HG02981 (cell line): ENCODE measurements at regions not wholly inside any gene's neighbourhood (a gene's known extent, or its start where the extent isn't known, plus 50 kb on each side); places are given as distances from the start of the nearest gene placed in this dataset.

Source experiments
- ATAC-seq: cut with Tn5 transposase; IDR thresholded peaks from one replicate; pipeline ENCODE4 v1.9.1; 2021; ENCODE audit warnings: mild to moderate bottlenecking, moderate library complexity; ENCODE audit not compliant: unreplicated experiment

DNA sequence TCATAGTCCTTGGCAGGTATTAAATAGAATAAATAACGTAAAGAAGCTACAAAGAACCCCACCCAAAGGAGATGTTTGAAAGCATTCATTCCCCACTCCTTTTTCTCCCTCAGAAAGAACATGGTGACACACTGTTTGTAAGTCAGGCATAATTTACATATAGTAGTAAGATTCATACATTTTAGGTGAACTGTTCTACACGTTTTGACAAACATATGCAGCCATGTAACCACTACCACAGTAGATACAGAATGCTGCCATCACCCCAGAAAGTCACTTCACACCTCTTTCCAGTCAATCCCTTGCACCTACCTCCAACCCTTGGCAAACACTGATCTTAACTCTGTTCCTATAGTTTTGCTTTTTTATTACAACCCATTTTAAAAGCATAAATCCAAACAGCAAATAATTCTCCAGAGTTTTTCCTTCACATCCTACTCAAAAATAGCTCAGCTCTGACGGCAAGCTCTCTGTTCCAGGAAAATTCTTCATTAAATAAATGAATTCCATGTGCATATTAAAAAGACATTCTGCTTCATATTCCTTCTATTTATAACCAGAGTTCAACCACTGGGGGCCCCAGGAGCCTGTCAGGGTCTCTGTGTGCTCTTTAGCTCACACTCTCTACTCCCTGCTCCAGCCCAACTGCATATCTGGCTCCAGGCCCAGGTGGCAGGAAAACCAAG, 258.8 kb downstream of the PLPP3 start:
- no peak for ATAC-seq

DNA sequence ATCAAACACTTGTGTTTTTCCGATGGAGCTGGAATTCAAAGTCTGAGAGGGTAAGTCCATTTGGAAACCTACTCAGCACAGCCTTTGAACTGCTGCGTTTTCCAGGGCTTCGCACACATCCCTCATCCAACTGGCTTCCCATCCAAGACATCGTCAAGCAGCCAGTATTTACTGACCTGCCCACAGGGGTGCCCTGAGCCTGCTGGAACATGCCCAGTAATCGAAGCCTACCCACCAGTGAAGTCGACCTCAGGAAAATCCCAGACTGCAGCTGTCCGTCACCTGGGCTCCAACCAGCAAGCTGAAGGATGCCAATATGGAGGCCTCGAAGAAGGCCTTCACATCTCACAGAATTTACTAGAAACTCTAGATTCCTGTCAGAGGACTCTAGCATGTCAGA, 261.6 kb downstream of the PLPP3 start:
- ATAC-seq = no peak

DNA sequence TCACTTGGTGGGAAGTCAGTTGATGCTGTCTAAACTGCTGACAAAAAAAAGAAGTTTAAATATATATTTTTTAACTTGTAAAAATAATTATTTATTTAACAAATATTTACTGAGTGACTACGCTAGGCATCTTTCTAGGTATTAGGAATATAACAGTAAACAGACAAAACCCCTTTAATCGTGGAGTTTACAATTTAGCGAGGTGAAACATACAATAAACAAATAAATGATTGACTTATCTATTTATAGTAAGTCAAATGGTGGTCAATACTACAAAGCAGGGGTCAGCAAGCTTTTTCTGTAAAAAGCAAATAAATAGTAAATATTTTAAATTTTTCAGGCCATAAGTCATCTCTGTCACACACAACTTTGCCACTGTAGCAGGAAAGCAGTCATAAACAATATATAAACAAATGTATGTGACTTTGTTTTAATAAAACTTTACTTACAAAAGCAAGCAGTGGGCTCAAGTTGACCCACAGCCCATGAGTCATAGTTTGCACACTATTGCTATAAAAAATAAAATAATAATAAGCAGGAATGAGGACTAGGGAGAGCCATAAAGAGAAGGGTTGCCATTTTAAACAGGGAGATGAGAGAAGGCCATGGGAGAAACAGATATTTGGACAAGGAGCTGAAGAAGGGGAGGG, 263.9 kb downstream of the PLPP3 start:
- ATAC-seq = no peak

DNA sequence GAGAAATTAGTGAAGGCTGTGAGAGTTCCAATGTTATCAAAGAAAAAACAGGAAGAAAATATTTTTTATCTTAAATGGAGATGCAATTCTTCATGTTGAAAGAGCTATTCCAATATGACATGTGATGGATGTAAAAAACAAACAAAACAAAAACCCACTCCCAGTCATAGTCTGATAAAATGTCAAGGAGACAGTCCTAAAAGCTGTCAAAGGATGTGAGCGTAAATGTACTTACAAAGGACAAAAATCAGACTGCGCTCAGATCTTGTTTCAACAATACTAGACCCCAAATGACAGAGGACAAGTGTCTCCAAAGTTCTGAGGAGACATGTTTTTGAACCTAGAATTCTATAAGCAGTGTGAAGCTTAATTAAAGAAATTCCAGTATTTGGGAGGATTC, 265.8 kb downstream of the PLPP3 start:
- ATAC-seq = no peak

DNA sequence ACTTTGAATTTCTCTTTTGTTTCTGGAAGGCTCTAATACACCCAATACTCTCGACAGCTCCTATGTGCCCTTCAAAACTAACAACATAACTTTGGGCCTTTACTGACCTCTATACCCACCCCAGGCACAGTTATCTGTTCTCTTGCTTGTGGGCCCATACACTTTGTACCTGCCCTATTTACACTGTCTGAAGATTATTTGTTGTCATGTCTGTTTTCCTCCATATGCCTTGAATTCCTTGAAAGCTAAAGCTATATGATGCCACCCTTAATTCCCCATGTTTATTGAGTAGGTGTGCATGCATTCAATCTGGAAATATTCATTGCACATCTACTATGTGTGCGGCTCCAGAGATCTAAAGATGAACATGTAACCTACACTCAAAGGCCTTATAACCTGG, 267.6 kb downstream of the PLPP3 start:
- no peak for ATAC-seq

DNA sequence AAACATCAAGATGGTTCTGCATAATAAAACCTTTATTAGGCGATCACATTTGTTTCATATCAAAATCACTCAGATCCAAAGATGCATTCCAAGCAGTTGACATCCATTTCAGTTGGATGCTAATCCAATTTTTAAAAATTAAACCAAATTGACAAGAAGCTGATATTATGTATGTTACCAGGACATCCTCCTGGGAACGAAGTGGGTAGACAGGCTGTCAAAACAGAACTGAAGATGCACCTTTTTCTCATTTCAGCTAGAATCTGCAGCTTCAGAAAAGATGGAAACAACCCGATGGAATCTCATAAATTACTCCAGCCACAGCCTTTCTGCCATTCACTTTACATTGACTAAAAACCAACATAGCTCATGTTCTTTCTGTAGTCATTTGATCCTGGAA, 268.4 kb downstream of the PLPP3 start:
- no peak for ATAC-seq

DNA sequence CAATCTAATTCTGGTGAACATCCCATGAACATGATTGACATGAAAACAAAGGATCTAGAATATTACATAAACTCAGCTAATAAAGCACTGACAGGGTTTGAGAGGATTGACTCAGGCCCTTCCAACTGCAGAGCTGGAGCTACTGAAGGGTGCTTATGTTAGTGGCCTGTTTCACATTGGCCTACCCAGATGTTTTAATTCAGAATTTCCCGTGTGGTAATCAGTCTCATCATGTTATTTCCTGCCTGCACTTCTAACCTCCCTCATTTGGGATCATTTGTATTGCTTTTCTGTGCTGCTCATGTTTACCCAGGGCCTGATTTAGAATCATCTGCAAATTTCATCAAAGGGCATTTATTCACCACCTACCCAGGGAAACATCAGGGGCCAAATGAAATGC, 270.3 kb downstream of the PLPP3 start:
- no peak for ATAC-seq

DNA sequence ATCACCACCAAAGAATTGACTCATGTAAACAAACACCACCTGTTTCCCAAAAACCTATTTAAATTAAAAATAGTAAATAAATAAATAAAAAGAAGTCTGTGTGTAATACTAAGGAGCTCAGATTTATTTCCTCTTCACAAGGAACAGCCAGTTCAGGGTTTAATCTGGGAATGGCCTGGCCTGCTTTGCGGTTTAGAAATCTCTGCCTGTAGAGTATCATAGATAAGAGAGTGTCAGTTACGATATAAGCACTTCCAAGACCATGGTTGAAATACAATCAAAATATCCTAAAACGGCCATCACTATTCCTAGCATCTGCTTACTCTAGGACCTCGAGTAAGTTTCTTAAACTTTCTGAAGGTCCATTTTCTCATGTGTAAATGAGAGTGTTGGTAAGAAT, 274.4 kb downstream of the PLPP3 start:
- no peak for ATAC-seq

DNA sequence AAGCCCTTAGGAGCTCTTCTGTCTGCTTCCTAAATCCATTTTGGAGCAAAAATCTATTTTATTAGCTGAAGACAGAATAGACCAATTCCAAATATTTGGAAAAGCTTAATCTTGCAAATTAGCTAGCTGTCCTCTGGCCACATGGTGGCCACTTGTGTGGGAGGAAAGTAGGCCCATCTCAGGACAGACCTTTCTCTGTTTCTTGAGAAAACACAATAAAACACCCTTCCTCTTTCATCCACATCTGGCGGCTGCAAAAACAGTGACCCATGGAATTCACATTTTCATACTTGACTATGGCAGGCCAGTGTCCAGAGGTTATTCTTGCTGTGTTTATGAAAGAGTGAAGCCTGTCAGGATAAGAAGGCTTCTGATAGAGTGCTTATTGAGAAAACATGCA, 275.6 kb downstream of the PLPP3 start:
- ATAC-seq = no peak

DNA sequence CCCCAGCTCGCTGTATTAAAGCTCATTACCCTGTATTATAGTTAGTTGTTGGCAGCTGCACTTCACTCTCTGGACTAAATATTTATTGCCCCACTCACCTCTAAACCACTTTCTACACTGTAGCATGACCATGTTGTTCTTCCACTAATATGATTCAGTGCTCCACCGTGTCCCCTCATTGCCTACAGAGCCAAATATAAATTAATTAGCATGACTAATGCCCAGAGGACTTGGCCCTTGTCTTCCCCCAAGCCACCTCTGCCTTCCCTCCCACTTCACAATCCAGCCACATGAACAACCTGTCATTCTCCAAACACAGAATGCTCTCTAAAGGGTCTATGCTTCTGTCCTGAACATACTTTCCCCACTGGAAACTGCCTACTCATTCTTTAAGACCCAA, 276.5 kb downstream of the PLPP3 start:
- ATAC-seq = no peak

DNA sequence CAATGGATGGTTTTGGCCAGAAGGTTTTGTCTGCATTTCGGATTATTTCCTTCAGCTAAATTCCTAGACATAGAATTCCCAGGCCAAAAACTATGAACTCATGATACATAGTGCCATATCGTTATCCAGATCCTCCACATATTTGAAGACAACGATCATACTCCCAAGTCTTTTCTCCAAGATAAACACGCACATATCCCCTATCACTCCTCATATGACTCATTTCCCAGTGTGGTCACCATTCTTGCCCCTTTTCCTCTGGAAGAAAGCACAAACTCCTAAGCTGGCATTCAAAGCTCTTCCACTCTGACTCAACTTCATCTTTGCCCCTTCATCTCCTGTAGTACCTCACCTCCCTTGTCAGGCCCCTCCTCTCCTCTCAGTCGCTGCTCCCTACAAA, 277.6 kb downstream of the PLPP3 start:
- ATAC-seq = no peak

DNA sequence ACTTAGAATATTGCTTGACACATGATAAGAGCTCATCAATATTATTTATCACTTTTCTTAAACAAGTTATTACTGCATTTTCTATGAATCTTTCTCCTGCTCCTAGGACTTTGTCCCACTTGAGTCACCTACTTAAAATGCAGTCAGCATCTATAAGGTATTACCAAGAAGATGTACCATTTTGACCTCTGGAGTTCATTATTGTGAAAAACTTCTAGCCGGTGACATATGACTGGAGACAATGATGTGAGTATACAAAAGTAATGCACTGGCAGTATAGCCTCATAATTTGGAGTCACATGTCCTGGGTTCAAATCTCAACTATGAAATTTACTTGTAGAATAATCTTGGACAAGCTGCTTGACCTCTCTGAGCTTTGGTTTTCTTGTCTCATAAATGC, 278.5 kb downstream of the PLPP3 start:
- no peak for ATAC-seq

DNA sequence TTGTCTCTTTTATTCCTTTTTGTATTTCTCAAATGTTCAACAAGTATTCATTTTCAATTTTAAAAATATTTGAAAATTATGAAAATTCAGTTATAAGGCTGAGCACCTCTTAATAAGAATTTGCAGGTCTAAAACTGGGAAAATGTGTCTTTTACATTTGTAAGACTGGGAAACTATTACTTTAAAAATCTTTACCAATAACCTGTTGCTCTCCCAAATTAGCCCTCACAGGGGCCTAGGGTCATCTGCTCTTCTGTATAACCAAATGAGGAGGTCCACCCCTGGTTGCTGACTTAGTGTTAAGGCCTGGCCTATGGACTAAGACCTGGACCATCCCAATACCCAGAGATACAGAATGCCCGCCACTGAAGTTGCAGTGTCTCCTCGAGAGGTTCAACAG, 280.5 kb downstream of the PLPP3 start:
- no peak for ATAC-seq

DNA sequence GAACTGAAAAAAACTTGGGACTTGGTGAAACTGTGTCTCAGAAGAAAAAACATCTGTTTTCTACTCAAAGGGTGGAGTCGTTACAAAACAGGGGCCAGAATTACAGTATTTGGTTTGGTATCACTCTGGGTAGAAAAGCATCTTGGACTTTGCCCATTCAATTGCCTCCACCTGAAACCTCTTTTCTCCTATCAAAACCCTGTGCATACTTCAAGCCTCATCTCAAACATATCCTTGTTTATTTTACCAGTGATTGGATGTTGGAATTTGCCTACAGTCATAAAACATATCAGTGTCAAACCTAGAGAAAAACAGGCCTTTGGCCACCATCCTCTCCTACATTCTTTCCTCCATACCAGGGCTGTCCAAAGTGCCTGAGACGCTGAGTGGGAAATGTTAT, 281.5 kb downstream of the PLPP3 start:
- ATAC-seq = no peak

DNA sequence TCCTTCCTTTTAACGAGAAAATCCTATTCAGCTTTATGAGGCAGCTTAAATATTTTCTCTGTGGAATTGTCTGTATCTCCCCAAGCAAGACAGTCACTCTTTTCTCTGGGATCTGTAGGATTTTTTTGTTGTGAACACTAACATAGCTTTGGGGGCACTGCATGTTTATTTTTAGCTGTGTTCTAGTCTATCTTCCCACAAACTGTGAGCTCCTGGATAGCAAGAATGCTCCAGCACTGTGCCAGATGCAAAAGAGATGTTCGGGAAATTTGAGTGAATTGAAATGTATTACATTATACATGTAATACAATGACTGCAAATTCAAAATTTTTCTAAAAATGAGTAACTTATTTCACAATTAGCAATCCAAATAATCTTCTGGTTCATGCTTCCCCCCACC, 282.2 kb downstream of the PLPP3 start:
- no peak for ATAC-seq

DNA sequence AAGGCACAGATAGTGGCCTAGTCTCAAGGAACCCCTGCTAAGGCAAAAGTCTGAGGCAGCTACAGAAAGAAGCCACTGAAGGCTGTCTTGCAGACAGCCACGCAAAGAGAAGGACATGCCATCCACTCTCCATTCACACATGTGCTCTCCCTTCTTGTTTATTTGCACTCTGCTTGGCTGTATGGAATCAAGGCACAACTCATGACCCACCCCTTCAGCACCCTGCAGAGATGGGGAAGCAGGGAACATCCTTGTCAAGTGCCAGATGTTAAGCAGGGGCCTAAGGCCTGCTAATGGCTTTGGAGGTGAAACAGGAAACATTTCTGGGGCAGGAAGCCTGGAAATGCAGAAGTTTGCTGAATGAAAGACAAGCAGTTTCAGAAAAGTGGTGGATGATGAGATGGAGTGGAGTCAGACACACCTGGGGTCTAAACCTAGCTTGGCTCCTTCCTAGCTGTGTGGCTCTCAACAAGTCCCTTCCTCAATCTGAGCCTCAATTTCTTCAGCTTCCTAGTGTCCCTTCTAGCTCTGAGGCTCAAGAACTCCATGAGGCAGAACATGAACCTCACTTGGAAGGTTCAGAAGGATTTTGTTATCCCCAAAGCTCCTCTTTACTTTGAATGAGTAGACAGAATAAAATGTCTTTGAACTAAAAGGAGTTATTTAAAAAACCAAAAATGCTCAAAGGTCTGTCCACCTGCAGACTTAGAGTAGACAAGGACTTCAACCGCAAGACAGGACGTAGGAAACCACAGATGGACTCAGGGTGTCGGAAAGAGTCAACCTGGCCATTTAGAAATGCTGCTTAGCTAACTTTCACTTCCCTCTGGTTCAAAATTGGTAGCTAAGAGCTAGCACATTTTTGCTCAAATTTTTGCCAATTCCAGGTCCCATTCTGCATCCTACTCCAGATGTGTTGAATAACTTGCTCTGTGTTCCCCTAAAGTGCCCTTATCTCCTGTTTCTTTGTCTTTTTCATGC, 283.1 kb downstream of the PLPP3 start:
- no peak for ATAC-seq

DNA sequence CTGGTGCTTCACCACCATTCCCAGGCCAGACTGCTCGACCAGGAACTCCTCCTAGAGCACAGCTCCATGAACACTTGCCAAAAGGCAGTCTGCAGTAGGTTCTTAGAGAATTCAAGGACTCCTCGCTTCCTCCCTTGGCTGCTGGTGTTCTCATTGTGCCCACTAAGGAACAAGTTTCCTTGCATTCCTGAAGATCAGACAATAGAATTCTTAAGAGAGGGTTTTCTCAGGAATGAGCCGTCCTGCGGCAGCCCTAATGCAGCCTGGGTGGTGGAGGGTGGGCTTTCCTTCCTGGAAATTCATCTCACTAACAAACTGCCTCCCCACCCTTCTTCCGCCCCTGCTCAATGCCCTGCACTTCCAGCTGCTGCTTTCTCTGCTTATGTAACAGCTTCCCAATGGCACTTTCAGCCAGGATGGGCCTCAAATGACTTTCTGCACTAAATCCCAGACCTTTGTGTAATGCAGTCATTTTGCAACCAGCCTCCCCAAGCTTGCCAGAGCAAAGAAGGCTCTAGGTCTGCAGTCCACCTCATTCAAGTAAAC, 287.9 kb downstream of the PLPP3 start:
- ATAC-seq = no peak

DNA sequence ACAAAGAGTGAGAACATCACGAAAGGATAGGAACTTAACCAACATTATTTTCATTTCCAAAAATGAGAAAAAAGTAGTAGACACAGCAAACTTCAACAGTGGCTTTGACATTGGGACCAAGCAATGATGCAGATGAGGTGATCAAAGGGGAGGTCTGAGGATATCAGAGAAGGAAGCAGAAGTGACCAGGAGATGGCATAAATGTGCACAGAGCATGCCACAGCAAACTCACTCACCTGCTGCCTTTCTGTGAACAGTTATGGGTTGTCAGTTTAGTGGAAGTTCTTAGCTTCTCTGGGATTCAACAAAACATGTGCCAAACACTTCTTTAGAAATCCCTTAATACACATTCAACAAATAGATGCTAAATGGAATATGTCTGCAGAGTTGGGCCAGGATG, 290.1 kb downstream of the PLPP3 start:
- no peak for ATAC-seq

DNA sequence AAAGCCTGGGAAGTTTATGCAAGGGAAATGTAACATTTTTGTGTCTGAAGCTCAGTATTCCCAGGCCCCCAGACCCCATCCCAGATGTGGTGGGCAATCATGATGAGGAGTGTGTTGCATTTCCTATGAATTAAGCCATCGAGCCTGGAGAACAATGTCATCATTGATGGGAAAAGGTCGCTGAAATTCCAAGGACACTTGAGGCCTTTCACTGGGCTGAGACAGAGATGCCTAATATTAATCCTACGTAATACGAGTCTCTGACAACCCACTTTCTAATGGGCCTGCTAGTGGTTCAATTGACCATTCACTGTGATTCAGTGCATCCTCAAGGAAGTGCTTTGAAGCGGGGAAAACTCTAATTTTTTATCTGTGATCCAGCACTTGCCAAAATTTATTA, 291.6 kb downstream of the PLPP3 start:
- no peak for ATAC-seq

DNA sequence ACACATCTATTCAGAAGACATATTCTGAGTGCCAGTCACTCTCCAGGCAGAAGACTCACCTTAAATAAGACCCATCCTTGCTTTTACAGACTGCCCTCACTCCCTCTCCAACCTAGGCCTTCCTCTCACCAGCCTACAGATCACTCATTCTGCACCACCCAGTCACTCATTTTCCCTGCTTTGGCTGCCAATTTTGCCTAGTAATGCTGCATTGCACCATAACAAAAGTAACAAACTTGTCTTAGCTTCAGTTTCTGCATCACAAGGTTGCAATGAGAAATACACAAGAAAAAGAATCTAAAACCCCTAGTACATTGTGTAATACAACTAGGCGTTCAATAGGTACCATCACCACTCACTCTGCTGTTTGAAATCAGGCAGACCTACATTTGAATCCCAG, 292.4 kb downstream of the PLPP3 start:
- ATAC-seq = no peak

DNA sequence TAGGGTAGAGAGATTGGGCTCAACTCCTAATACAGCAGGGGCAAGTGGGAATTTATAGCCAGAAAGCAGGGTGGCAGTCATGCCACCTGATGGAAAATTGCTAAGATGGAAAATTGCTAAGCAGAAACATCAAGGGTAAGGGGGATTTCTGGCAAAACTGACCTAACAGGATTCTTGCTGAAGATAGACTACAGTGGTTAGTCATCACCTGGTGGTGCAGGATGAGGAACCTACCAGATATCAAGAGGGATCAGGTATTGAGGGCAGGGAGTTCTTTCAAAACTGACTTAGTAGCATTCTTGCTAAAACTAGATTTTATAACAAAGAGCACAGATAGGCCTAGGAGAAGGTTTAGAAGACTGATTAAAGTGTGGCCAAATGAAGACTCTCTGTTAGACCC, 292.9 kb downstream of the PLPP3 start:
- ATAC-seq = no peak
